Activated CD8-positive, alpha-beta T cell treated with anti-CD3 and anti-CD28 coated beads for 36 hours (primary cell): ENCODE measurements at regions not wholly inside any gene's neighbourhood (a gene's known extent, or its start where the extent isn't known, plus 50 kb on each side); places are given as distances from the start of the nearest gene placed in this dataset.

ENCODE experiments used
- ATAC-seq: fragments of 200-7000 bp; cut with Tn5 transposase; one replicate; pipeline ENCODE4 v1.10.0; 2021; ENCODE audit warnings: mild to moderate bottlenecking, moderate library complexity
- CTCF ChIA-PET: fragments of 350-600 bp; sonication (Branson Sonifier 250); formaldehyde crosslinking; loops from one replicate; lab custom pipeline; 2021; ENCODE audit warnings: antibody characterized with exemption; lab: Charles Lee
- POLR2A ChIA-PET: fragments of 350-600 bp; sonication (Branson Sonifier 250); formaldehyde crosslinking; loops from one replicate; lab custom pipeline; 2021; ENCODE audit warnings: antibody characterized with exemption; lab: Charles Lee
- DNase-seq: peaks from one replicate; pipeline ENCODE4 v3.0.0-alpha.2; 2020
- H3K27ac Mint-ChIP-seq: one replicate; pipeline ENCODE4 v1.8.0; 2021; ENCODE audit warnings: mild to moderate bottlenecking, mixed read lengths
- H3K27me3 Mint-ChIP-seq: one replicate; pipeline ENCODE4 v1.8.0; 2021; ENCODE audit warnings: mixed read lengths
- H3K36me3 Mint-ChIP-seq: one replicate; pipeline ENCODE4 v1.8.0; 2021; ENCODE audit warnings: low read depth, mixed read lengths
- H3K4me1 Mint-ChIP-seq: one replicate; pipeline ENCODE4 v1.8.0; 2021; ENCODE audit warnings: low read depth, mixed read lengths
- H3K4me3 Mint-ChIP-seq: one replicate; pipeline ENCODE4 v1.8.0; 2021; ENCODE audit warnings: mild to moderate bottlenecking, moderate library complexity, mixed read lengths
- H3K9me3 Mint-ChIP-seq: one replicate; pipeline ENCODE4 v1.8.0; 2021; ENCODE audit warnings: mixed read lengths
- CTCF ChIP-seq: fragments of 200-600 bp; IDR thresholded peaks from one replicate; pipeline ENCODE4 v1.8.0; 2022; ENCODE audit warnings: antibody characterized with exemption, mild to moderate bottlenecking
- intact Hi-C: fragments of 100-400 bp; cut with micrococcal nuclease; formaldehyde crosslinking; loops from one replicate; pipeline ENCODE4 v1.10.0; 2022

GRCh38 chr3:182041668-182042291, 330.1 kb downstream of the SOX2 start:
- Mint-ChIP-seq H3K36me3 (no peaks in the 10 kb centered on the region), H3K27me3 (no peaks in the 10 kb centered on the region), H3K27ac (no peak overlapping the region), H3K4me3 (no peak overlapping the region), H3K9me3 (peaks cover 2% of the 10 kb centered on the region), H3K4me1 (no peaks in the 10 kb centered on the region)
- POLR2A ChIA-PET, result no interaction called here
- CTCF ChIA-PET, result no interaction called here
- no peak for TF ChIP-seq CTCF
- ATAC-seq (no peak), DNase-seq (no peak)
- intact Hi-C loops, result no loop called here

- Mint-ChIP-seq H3K9me3 (no peaks in the 10 kb centered on the region), H3K36me3 (no peaks in the 10 kb centered on the region), H3K27me3 (no peaks in the 10 kb centered on the region), H3K27ac (no peak overlapping the region), H3K4me1 (no peaks in the 10 kb centered on the region), H3K4me3 (no peak overlapping the region)
- ChIA-PET POLR2A (no interaction called here), CTCF (no interaction called here)
- ATAC-seq, result no peak
- intact Hi-C loops, result no loop called here
- no peak for DNase-seq
- no peak for TF ChIP-seq CTCF
These were observed 334.0 kb downstream of the SOX2 start for GRCh38 chr3:182045736-182046135.

- Mint-ChIP-seq H3K4me3 (no peak overlapping the region), H3K9me3 (no peaks in the 10 kb centered on the region), H3K4me1 (no peaks in the 10 kb centered on the region), H3K27ac (no peak overlapping the region), H3K36me3 (no peaks in the 10 kb centered on the region), H3K27me3 (no peaks in the 10 kb centered on the region)
- DNase-seq (no peak), ATAC-seq (no peak)
- no peak for TF ChIP-seq CTCF
- intact Hi-C loops, result no loop called here
- ChIA-PET POLR2A (no interaction called here), CTCF (no interaction called here)
These were observed 334.5 kb downstream of the SOX2 start for GRCh38 chr3:182046166-182046764.

- no peak overlapping the region for H3K27ac Mint-ChIP-seq
- H3K36me3 Mint-ChIP-seq, result no peaks in the 10 kb centered on the region
- ChIA-PET CTCF (no interaction called here), POLR2A (no interaction called here)
- intact Hi-C loops, result no loop called here
- H3K27me3 Mint-ChIP-seq, result no peaks in the 10 kb centered on the region
- no peaks in the 10 kb centered on the region for H3K4me1 Mint-ChIP-seq
- DNase-seq, result no peak
- H3K4me3 Mint-ChIP-seq, result no peak overlapping the region
- no peaks in the 10 kb centered on the region for H3K9me3 Mint-ChIP-seq
- ATAC-seq, result no peak
- TF ChIP-seq CTCF, result no peak
These were observed 339.2 kb downstream of the SOX2 start for GRCh38 chr3:182050932-182051331.

GRCh38 chr3:182052332-182052731, 340.6 kb downstream of the SOX2 start:
- POLR2A ChIA-PET, result no interaction called here
- H3K4me1 Mint-ChIP-seq, result no peaks in the 10 kb centered on the region
- no peak for TF ChIP-seq CTCF
- intact Hi-C loops, result no loop called here
- CTCF ChIA-PET, result no interaction called here
- ATAC-seq, result no peak
- no peaks in the 10 kb centered on the region for H3K9me3 Mint-ChIP-seq
- no peak overlapping the region for H3K27ac Mint-ChIP-seq
- H3K27me3 Mint-ChIP-seq, result no peaks in the 10 kb centered on the region
- H3K4me3 Mint-ChIP-seq, result no peak overlapping the region
- H3K36me3 Mint-ChIP-seq, result no peaks in the 10 kb centered on the region
- no peak for DNase-seq
